Naive thymus-derived CD8-positive, alpha-beta T cell (primary cell): ENCODE measurements at regions not wholly inside any gene's neighbourhood (a gene's known extent, or its start where the extent isn't known, plus 50 kb on each side); places are given as distances from the start of the nearest gene placed in this dataset.

Experiments
- ATAC-seq, 2 donors: fragments of 150-1000 bp; cut with Tn5 transposase in 1 of 2; sonication (Bioruptor Pico), chemical (Tn5 transposase) in 1 of 2; 1 replicate in 1 of 2; 2 replicates in 1 of 2; pipeline ENCODE4 v1.10.0; 2021; ENCODE audit warnings: mild to moderate bottlenecking in 2 of 2, moderate library complexity in 2 of 2
- POLR2A ChIA-PET: fragments of 350-600 bp; sonication (Branson Sonifier 250); formaldehyde crosslinking; loops from one replicate; lab custom pipeline; 2021; ENCODE audit warnings: antibody characterized with exemption; lab: Charles Lee
- DNase-seq, 10 donors: peaks; one replicate each; pipeline versions ENCODE4 v3.0.0 to v3.0.0-alpha.2; 2020 to 2022
- H3K27ac Mint-ChIP-seq, 10 donors: one replicate each; pipeline ENCODE4 v1.8.0; 2020 to 2022; ENCODE audit warnings: mild to moderate bottlenecking in 10 of 10, mixed read lengths in 10 of 10, moderate library complexity in 4 of 10, inconsistent platforms in 1 of 10
- H3K27me3 Mint-ChIP-seq, 5 donors: one replicate each; pipeline ENCODE4 v1.8.0; 2021 to 2022; ENCODE audit warnings: mixed read lengths in 5 of 5
- H3K36me3 Mint-ChIP-seq, 3 donors: one replicate each; pipeline ENCODE4 v1.8.0; 2020 to 2022; ENCODE audit warnings: mixed read lengths in 3 of 3, mild to moderate bottlenecking in 2 of 3, inconsistent platforms in 1 of 3
- H3K4me1 Mint-ChIP-seq, 4 donors: one replicate each; pipeline ENCODE4 v1.8.0; 2021 to 2022; ENCODE audit warnings: mixed read lengths in 4 of 4
- H3K4me3 Mint-ChIP-seq, 10 donors: one replicate each; pipeline ENCODE4 v1.8.0; 2020 to 2022; ENCODE audit warnings: mild to moderate bottlenecking in 10 of 10, mixed read lengths in 10 of 10, moderate library complexity in 6 of 10, inconsistent platforms in 1 of 10
- H3K9me3 Mint-ChIP-seq, 9 donors: one replicate each; pipeline ENCODE4 v1.8.0; 2020 to 2022; ENCODE audit warnings: mixed read lengths in 9 of 9, mild to moderate bottlenecking in 3 of 9, inconsistent platforms in 1 of 9, moderate library complexity in 1 of 9

DNA sequence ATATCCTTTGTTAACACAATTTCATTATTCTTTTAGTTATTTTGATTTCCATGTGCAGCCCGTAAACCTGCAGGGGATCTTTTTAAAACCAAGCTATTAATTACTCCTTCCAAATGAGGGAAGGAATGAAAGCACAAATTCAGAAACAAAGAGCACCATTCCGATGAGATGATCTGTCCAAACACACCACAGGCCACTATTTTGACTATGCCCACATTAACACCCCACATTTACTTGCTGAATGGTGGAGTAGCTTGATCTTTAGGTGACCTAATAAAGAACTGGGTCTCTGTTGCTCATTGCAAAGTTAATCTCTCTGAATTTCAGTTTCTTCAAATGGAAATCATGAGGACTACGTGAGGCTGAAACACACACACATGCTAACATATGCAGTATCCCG, 218.0 kb downstream of the IRS1 start:
- Mint-ChIP-seq H3K36me3 (no peaks in the 10 kb centered on the region), H3K9me3 (peaks cover 0 to 6% (median 0%) of the 10 kb centered on the region in 9 donors), H3K27ac (no peak overlapping the region), H3K4me3 (no peak overlapping the region), H3K27me3 (peaks cover 10 to 28% (median 23%) of the 10 kb centered on the region in 5 donors), H3K4me1 (peaks cover 0 to 3% (median 0%) of the 10 kb centered on the region in 4 donors)
- DNase-seq: no peak
- ATAC-seq: no peak
- POLR2A ChIA-PET: no interaction called here

DNA sequence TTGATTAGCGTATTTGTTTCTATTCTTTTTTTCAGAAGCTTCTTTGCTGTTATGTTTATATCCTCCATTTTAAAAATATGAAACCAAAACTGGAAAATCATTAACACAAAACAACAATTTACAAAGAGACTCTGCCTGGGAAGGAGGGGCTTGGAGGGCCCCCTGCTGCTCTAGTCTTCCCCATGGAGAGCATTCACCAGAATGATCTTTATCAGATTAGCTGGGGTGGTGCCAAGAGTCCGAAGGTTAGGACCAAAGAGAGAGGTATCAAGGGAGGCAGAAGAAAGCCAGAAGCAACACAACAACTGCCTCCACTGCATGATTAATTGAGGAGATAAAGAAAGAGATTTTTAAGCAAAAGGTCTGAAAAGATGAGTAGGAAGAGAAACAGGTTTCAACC, 218.6 kb downstream of the IRS1 start:
- Mint-ChIP-seq H3K27me3 (peaks cover 10 to 28% (median 23%) of the 10 kb centered on the region in 5 donors), H3K4me1 (peaks cover 0 to 3% (median 0%) of the 10 kb centered on the region in 4 donors), H3K27ac (no peak overlapping the region), H3K4me3 (no peak overlapping the region), H3K36me3 (no peaks in the 10 kb centered on the region), H3K9me3 (peaks cover 0 to 3% (median 0%) of the 10 kb centered on the region in 9 donors)
- POLR2A ChIA-PET: no interaction called here
- ATAC-seq (no peak), DNase-seq (no peak)

DNA sequence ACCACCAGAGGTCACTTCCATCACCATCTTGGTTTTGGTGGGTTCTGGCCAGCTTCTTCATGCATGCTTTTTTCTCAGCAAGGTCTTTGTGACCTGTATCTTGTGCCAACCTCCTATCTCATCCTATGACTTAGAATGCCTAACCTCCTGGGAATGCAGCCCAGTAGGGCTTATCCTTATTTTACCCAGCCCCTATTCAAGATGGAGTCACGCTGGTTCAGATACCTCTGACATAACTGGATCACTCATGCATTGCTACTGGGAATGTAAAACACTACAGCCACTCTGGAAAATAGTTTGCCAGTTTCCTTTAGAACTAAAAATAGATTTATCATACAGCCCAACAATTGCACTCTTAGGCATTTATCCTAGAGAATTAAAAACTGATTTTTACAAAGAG, 219.2 kb downstream of the IRS1 start:
- Mint-ChIP-seq H3K9me3 (peaks cover 0 to 3% (median 0%) of the 10 kb centered on the region in 9 donors), H3K4me3 (no peak overlapping the region), H3K27ac (no peak overlapping the region), H3K27me3 (peaks cover 10 to 28% (median 23%) of the 10 kb centered on the region in 5 donors), H3K36me3 (no peaks in the 10 kb centered on the region), H3K4me1 (peaks cover 0 to 3% (median 0%) of the 10 kb centered on the region in 4 donors)
- ATAC-seq (no peak), DNase-seq (no peak)
- POLR2A ChIA-PET: no interaction called here

- peaks cover 0 to 3% (median 0%) of the 10 kb centered on the region in 9 donors for H3K9me3 Mint-ChIP-seq
- H3K27me3 Mint-ChIP-seq: peaks cover 10 to 28% (median 22%) of the 10 kb centered on the region in 5 donors
- POLR2A ChIA-PET: no interaction called here
Measured at GRCh38 chr2:226579519-226579918, 220.1 kb downstream of the IRS1 start.

DNA sequence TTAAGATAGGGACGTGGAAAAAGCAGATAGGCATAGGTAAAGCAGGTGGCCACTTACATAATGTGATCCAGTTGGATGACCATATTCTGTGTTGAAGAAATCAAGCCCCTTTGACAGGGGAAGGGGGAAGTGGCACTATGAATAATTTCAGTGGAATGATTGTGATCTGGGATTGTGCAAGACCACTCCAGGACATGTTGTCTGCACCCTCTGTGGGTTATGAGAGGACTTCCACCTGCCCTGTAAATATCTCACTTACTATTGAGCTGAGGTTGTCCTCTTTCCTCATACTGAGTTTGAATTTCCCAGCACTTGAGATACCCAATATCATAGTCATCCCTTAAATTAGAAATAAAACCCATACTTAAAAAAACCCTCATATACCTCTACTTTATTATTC, 220.7 kb downstream of the IRS1 start:
- ATAC-seq: no peak

More at GRCh38 chr2:226579519-226579918, 220.1 kb downstream of the IRS1 start:
- Mint-ChIP-seq H3K4me3 (no peak overlapping the region), H3K4me1 (peaks cover 0 to 3% (median 0%) of the 10 kb centered on the region in 4 donors), H3K27ac (no peak overlapping the region), H3K36me3 (no peaks in the 10 kb centered on the region)
- DNase-seq: no peak
- ATAC-seq: no peak

DNA sequence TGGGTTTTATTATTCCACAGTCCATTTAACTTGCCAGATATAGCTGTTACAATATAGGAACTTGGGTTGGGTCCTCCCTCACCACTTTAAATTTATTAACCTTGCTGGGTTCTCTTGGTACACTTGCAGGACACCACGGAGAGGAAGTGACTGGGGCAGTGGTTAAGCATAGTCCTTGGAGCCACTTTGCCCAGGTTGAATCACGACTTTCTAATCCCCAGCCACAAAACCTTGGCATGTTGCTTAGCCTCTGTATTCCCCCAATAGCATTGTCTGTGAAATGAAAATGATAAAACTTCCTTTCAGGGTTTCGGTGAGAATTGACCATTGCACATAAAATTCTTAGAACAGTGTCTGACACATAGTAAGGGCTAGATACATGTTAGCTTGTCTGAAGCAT, 221.2 kb downstream of the IRS1 start:
- no peak overlapping the region for H3K27ac Mint-ChIP-seq
- H3K4me3 Mint-ChIP-seq: no peak overlapping the region
- H3K4me1 Mint-ChIP-seq: peaks cover 0 to 3% (median 0%) of the 10 kb centered on the region in 4 donors
- no peaks in the 10 kb centered on the region for H3K36me3 Mint-ChIP-seq
- DNase-seq: no peak
- POLR2A ChIA-PET: no interaction called here
- peaks cover 0 to 3% (median 0%) of the 10 kb centered on the region in 9 donors for H3K9me3 Mint-ChIP-seq
- ATAC-seq: no peak
- peaks cover 8 to 23% (median 19%) of the 10 kb centered on the region in 5 donors for H3K27me3 Mint-ChIP-seq

More for the DNA sequence above, 220.7 kb downstream of the IRS1 start:
- POLR2A ChIA-PET: no interaction called here
- H3K36me3 Mint-ChIP-seq: no peaks in the 10 kb centered on the region
- peaks cover 0 to 3% (median 0%) of the 10 kb centered on the region in 9 donors for H3K9me3 Mint-ChIP-seq
- peaks cover 10 to 28% (median 22%) of the 10 kb centered on the region in 5 donors for H3K27me3 Mint-ChIP-seq
- H3K4me3 Mint-ChIP-seq: no peak overlapping the region
- H3K4me1 Mint-ChIP-seq: peaks cover 0 to 3% (median 0%) of the 10 kb centered on the region in 4 donors
- no peak overlapping the region for H3K27ac Mint-ChIP-seq
- no peak for DNase-seq

DNA sequence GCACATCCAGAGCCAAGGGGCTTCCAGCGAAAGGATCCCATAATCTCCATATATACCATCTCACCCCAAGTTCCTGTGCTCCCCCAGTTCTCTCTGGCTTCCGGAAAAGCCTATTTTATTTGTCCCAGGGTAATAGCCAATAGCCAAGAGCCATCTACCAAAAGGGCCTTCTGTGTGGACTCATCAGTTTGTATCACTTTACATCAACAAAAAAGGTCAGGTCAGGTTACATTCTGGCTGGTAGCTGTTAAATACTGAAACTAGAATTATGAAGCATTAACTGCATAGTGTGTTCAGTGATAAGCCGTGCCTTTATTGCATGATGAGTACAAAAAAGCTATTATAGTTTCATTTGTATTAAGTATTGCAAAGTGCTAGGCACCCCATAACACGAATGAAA, 223.7 kb downstream of the IRS1 start:
- H3K4me1 Mint-ChIP-seq: no peaks in the 10 kb centered on the region
- POLR2A ChIA-PET: no interaction called here
- DNase-seq (no peak), ATAC-seq (no peak)
- no peak overlapping the region for H3K27ac Mint-ChIP-seq
- no peak overlapping the region for H3K4me3 Mint-ChIP-seq
- H3K9me3 Mint-ChIP-seq: peaks cover 0 to 5% (median 0%) of the 10 kb centered on the region in 9 donors
- H3K27me3 Mint-ChIP-seq: peaks cover 0 to 12% (median 4%) of the 10 kb centered on the region in 5 donors
- no peaks in the 10 kb centered on the region for H3K36me3 Mint-ChIP-seq

DNA sequence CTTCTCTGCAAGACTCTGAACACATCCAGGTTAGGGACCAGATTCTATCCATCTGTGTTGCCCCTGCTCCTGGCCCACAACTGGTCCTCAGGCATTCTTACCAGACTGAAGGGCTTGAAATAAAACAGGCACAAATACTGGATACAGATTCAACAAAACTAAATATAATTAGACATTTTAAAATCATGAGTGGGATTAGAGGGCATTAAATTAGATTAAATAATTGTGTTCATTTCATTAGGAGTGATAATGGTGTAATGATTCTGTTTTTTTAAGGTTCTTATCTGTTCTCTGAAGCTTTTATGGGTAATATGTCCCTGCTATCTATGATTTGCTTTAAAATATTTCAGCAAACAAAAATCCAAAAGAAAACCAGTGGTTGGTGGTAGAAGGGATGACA, 226.5 kb downstream of the IRS1 start:
- POLR2A ChIA-PET: no interaction called here
- Mint-ChIP-seq H3K36me3 (no peaks in the 10 kb centered on the region), H3K9me3 (peaks cover 0 to 5% (median 0%) of the 10 kb centered on the region in 9 donors), H3K4me3 (no peak overlapping the region), H3K4me1 (no peaks in the 10 kb centered on the region), H3K27ac (no peak overlapping the region), H3K27me3 (peaks cover 2 to 12% (median 7%) of the 10 kb centered on the region in 5 donors)
- no peak for ATAC-seq
- DNase-seq: no peak

- Mint-ChIP-seq H3K27me3 (peaks cover 0 to 16% (median 5%) of the 10 kb centered on the region in 5 donors), H3K9me3 (no peaks in the 10 kb centered on the region), H3K4me1 (no peaks in the 10 kb centered on the region), H3K36me3 (no peaks in the 10 kb centered on the region), H3K4me3 (no peak overlapping the region), H3K27ac (no peak overlapping the region)
- DNase-seq: no peak
- ATAC-seq: no peak
- POLR2A ChIA-PET: no interaction called here
Measured at GRCh38 chr2:226564667-226565066, 235.0 kb downstream of the IRS1 start.

DNA sequence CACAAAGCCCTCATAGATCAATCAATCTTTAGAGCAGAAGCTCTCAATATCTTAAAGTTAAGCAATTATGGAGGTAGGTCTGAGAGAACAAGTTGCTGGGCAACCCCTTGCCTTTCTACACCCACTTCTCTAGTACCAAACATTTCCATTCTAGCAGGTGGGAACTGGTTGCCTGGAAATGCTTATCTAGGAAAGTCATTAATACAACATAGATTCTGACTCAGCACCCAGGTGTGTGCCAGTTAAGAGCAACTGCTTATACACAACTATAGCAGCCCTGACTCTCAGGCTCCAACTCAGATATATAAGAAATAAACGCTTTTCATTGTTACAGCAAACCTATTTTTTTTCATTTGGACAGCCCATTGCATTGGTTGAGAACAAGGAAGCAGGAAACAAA, 237.7 kb downstream of the IRS1 start:
- DNase-seq: no peak
- H3K9me3 Mint-ChIP-seq: no peaks in the 10 kb centered on the region
- no peak overlapping the region for H3K27ac Mint-ChIP-seq
- no peak for ATAC-seq
- no peak overlapping the region for H3K4me3 Mint-ChIP-seq
- POLR2A ChIA-PET: no interaction called here
- no peaks in the 10 kb centered on the region for H3K4me1 Mint-ChIP-seq
- H3K36me3 Mint-ChIP-seq: no peaks in the 10 kb centered on the region
- peaks cover 0 to 29% (median 8%) of the 10 kb centered on the region in 5 donors for H3K27me3 Mint-ChIP-seq

GRCh38 chr2:226560325-226560724, 239.3 kb downstream of the IRS1 start:
- no peaks in the 10 kb centered on the region for H3K9me3 Mint-ChIP-seq
- H3K27ac Mint-ChIP-seq: no peak overlapping the region
- POLR2A ChIA-PET: no interaction called here
- ATAC-seq: no peak
- no peak for DNase-seq
- H3K4me3 Mint-ChIP-seq: no peak overlapping the region
- H3K27me3 Mint-ChIP-seq: peaks cover 3 to 34% (median 9%) of the 10 kb centered on the region in 5 donors
- no peaks in the 10 kb centered on the region for H3K4me1 Mint-ChIP-seq
- H3K36me3 Mint-ChIP-seq: no peaks in the 10 kb centered on the region

DNA sequence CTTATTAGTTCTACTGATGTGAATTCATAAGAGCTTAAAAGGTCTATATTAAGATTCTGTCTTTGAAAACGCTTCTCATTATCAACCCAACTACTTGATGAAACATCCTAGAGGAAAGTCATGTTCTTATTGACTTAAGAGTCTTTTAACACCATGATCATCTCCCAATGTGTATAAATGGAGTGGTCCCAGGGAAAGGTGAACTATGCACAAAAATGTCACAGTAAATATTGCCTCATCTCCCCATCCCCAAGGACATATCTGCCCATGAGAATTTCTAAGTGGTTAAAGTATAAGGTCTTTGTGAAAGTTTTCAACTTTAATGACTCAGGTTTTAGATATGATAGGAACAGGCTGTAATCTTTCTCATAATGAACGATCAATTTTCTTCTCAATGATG, 240.1 kb downstream of the IRS1 start:
- Mint-ChIP-seq H3K27ac (no peak overlapping the region), H3K27me3 (peaks cover 3 to 27% (median 13%) of the 10 kb centered on the region in 5 donors), H3K4me1 (no peaks in the 10 kb centered on the region), H3K9me3 (no peaks in the 10 kb centered on the region), H3K4me3 (no peak overlapping the region), H3K36me3 (no peaks in the 10 kb centered on the region)
- ATAC-seq (no peak), DNase-seq (no peak)
- POLR2A ChIA-PET: no interaction called here

DNA sequence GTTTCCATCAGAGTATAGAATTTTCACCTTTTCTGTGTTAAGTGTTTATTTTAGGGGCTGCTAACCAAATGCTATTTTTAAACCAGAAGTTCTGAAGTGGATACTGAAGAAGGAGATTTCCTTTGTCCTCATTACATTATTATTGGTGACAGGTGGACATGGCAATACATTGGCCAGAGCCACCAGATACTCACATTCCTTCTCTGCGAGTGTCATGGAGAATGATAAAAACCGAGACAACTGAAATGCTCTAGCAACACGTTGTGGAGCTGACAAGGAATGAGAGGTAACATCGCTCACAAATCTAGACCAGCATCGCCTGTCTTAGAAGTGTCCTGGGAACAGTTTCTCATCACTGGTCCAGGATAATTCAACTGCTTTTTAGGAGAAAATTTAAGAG, 241.2 kb downstream of the IRS1 start:
- no peaks in the 10 kb centered on the region for H3K9me3 Mint-ChIP-seq
- POLR2A ChIA-PET: no interaction called here

DNA sequence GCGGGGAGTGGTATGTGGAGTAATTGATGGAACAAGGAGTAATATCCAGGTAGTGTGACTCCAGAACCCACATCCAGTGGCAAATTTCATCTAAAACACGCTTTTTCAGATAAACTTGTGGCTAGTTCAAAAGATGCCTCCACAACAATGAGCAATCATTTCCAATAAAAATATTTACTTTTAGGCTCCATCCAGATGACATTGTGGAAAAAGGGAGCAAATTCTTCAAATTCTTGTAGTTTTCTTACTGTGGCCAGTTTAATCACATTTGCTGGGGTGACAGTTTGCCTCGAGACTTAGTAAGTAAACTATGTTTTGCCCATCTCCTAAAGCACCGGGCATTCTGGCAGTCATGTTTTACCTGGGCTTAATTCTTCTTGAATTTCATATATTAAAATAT, 243.6 kb downstream of the IRS1 start:
- H3K4me3 Mint-ChIP-seq: no peak overlapping the region
- no peak for ATAC-seq
- POLR2A ChIA-PET: no interaction called here

More for the DNA sequence above, 241.2 kb downstream of the IRS1 start:
- Mint-ChIP-seq H3K27me3 (peaks cover 3 to 20% (median 10%) of the 10 kb centered on the region in 5 donors), H3K27ac (no peak overlapping the region), H3K36me3 (no peaks in the 10 kb centered on the region), H3K4me3 (no peak overlapping the region), H3K4me1 (no peaks in the 10 kb centered on the region)
- DNase-seq (no peak), ATAC-seq (no peak)

More for the DNA sequence above, 243.6 kb downstream of the IRS1 start:
- Mint-ChIP-seq H3K36me3 (no peaks in the 10 kb centered on the region), H3K9me3 (no peaks in the 10 kb centered on the region), H3K27ac (no peak overlapping the region), H3K27me3 (peaks cover 3 to 20% (median 14%) of the 10 kb centered on the region in 5 donors), H3K4me1 (peaks cover 0 to 2% (median 0%) of the 10 kb centered on the region in 4 donors)
- DNase-seq: no peak
